AG10803 (cell line): ENCODE measurements at regions not wholly inside any gene's neighbourhood (a gene's known extent, or its start where the extent isn't known, plus 50 kb on each side); places are given as distances from the start of the nearest gene placed in this dataset.
"Not testable (repeated sequence)": the region's sequence is repeated elsewhere in the genome, so short reads cannot be mapped to it uniquely, and the experiment has no call there.

Experiments used
- DNase-seq: peaks from one replicate; pipeline ENCODE4 v3.0.0; 2010; ENCODE audit warnings: low read depth
- H3K4me3 ChIP-seq: 2 replicates; pipeline ENCODE4 v1.5.1; 2011; ENCODE audit warnings: mild to moderate bottlenecking, low read length, control low read depth
- CTCF ChIP-seq: conservative IDR thresholded peaks from 2 replicates; pipeline ENCODE4 v1.5.1; 2011; ENCODE audit warnings: mild to moderate bottlenecking, low read length, control low read depth, inconsistent platforms

GRCh38 chr2:166727095-166727494, 161.2 kb upstream of the XIRP2 start:
- no peak for DNase-seq
- no peak for TF ChIP-seq CTCF

GRCh38 chr2:166725927-166726924, 162.1 kb upstream of the XIRP2 start:
- no peak overlapping the region for H3K4me3 ChIP-seq
- no peak for TF ChIP-seq CTCF
- DNase-seq: no peak

More at GRCh38 chr2:166727095-166727494, 161.2 kb upstream of the XIRP2 start:
- no peak overlapping the region for H3K4me3 ChIP-seq

- no peak for TF ChIP-seq CTCF
- DNase-seq: no peak
- no peak overlapping the region for H3K4me3 ChIP-seq
These were observed 171.3 kb upstream of the XIRP2 start for GRCh38 chr2:166716968-166717367.

GRCh38 chr2:166700079-166700478, 188.2 kb upstream of the XIRP2 start:
- no peak for TF ChIP-seq CTCF
- no peak overlapping the region for H3K4me3 ChIP-seq
- no peak for DNase-seq

- TF ChIP-seq CTCF: no peak
- no peak for DNase-seq
- no peak overlapping the region for H3K4me3 ChIP-seq
These were observed 193.1 kb upstream of the XIRP2 start for GRCh38 chr2:166695154-166695553.

- not testable (repeated sequence) for H3K4me3 ChIP-seq, DNase-seq
These were observed 192.0 kb upstream of the SCN7A start for GRCh38 chr2:166686057-166686456.

- no peak for TF ChIP-seq CTCF
- DNase-seq: no peak
- no peak overlapping the region for H3K4me3 ChIP-seq
These were observed 183.9 kb upstream of the SCN7A start for GRCh38 chr2:166677996-166678395.
